Central memory CD8-positive, alpha-beta T cell (primary cell): ENCODE measurements at regions not wholly inside any gene's neighbourhood (a gene's known extent, or its start where the extent isn't known, plus 50 kb on each side); places are given as distances from the start of the nearest gene placed in this dataset.
"Not testable (repeated sequence)": the region's sequence is repeated elsewhere in the genome, so short reads cannot be mapped to it uniquely, and the experiment has no call there.

Source experiments
- ATAC-seq: fragments of 150-1000 bp; cut with Tn5 transposase; replicated peaks from 2 replicates; pipeline ENCODE4 v1.10.0; 2022; ENCODE audit warnings: mild to moderate bottlenecking, moderate FRiP score, moderate number of reproducible peaks; ENCODE audit not compliant: poor library complexity, severe bottlenecking; ENCODE audit errors: extremely low read depth
- DNase-seq, 2 donors: peaks; one replicate each; pipeline ENCODE4 v3.0.0; 2021; ENCODE audit warnings: low spot score in 2 of 2
- H3K27ac Mint-ChIP-seq: one replicate; pipeline ENCODE4 v1.8.0; 2022; ENCODE audit warnings: low read depth, mild to moderate bottlenecking, moderate library complexity, mixed read lengths
- H3K27me3 Mint-ChIP-seq: one replicate; pipeline ENCODE4 v1.8.0; 2022; ENCODE audit warnings: mixed read lengths
- H3K36me3 Mint-ChIP-seq: one replicate; pipeline ENCODE4 v1.8.0; 2022; ENCODE audit warnings: mild to moderate bottlenecking, moderate library complexity, mixed read lengths; ENCODE audit not compliant: insufficient read depth
- H3K4me1 Mint-ChIP-seq: one replicate; pipeline ENCODE4 v1.8.0; 2022; ENCODE audit warnings: mixed read lengths
- H3K4me3 Mint-ChIP-seq: one replicate; pipeline ENCODE4 v1.8.0; 2022; ENCODE audit warnings: mild to moderate bottlenecking, moderate library complexity, mixed read lengths
- H3K9me3 Mint-ChIP-seq: one replicate; pipeline ENCODE4 v1.8.0; 2022; ENCODE audit warnings: mixed read lengths

DNA sequence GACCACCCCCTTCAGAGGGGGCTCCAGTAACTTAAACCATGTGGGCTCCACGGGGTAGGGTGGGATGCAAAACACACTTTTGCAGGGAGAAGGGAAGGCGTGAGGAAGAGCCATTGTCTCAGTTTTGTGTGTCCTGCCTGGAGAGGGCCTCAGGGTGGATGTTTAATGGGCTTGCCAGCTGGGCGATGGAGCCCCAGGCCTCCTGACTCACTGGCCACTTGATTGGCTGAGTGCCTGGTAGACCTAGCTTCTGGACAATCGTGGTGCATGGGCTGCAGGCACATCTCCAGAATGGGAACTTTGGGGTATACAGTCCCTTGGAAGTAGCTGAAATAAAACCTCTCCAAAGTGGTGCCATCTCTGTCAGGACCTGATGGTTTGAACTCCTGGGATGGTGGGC, 118.3 kb upstream of the MRPS22 start:
- H3K27me3 Mint-ChIP-seq: peaks cover 42% of the 10 kb centered on the region
- no peak overlapping the region for H3K27ac Mint-ChIP-seq
- no peaks in the 10 kb centered on the region for H3K9me3 Mint-ChIP-seq
- ATAC-seq: no peak
- no peak for DNase-seq
- no peaks in the 10 kb centered on the region for H3K36me3 Mint-ChIP-seq
- no peaks in the 10 kb centered on the region for H3K4me1 Mint-ChIP-seq
- no peak overlapping the region for H3K4me3 Mint-ChIP-seq

- no peaks in the 10 kb centered on the region for H3K4me1 Mint-ChIP-seq
- DNase-seq: no peak
- no peak overlapping the region for H3K4me3 Mint-ChIP-seq
- no peaks in the 10 kb centered on the region for H3K9me3 Mint-ChIP-seq
- peaks cover 31% of the 10 kb centered on the region for H3K27me3 Mint-ChIP-seq
- no peak for ATAC-seq
- no peaks in the 10 kb centered on the region for H3K36me3 Mint-ChIP-seq
- no peak overlapping the region for H3K27ac Mint-ChIP-seq
Measured at GRCh38 chr3:139226731-139227130, 117.1 kb upstream of the MRPS22 start.

DNA sequence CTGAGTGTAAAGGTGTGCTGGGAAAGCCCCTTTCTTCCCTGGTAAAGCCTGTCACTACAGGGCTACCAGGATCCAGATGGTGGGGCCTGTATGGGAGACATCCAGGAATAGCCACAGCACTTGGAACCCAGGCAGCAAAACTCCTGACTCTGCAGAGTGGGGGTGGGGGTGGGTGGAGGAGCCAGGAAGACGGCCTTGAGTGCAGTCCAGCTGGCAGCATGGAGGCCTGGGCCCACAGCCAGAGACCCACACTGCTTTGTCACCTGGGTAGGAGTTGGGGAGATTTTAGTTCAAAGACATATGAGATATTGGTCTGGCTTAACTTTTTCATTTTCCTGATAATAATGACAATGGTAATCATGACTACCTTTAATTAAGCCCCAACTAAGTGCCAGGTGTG, 116.7 kb upstream of the MRPS22 start:
- Mint-ChIP-seq H3K4me3 (no peak overlapping the region), H3K27ac (no peak overlapping the region), H3K4me1 (no peaks in the 10 kb centered on the region), H3K27me3 (peaks cover 29% of the 10 kb centered on the region), H3K36me3 (no peaks in the 10 kb centered on the region), H3K9me3 (no peaks in the 10 kb centered on the region)
- DNase-seq (no peak), ATAC-seq (no peak)

DNA sequence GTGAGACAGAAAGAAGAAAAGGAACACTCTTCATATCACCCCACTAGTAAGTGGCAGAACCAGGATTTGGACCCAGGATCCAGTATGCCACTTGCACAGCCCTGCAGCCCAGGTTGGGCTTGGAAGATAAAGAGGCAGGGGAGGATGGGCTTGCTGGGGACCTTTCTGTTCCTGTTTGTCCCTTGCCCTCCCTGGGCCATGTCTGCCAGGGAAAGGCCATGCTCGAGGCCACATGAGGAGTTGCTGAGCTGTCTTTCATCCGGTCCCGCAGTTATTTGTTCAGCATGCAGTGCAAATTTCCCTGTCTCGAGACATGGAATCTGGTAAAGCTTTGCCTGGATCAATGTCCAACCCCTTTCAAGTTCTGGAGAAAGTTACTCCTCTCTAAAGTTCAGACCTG, 116.0 kb upstream of the MRPS22 start:
- H3K36me3 Mint-ChIP-seq: no peaks in the 10 kb centered on the region
- H3K4me3 Mint-ChIP-seq: no peak overlapping the region
- no peaks in the 10 kb centered on the region for H3K9me3 Mint-ChIP-seq
- no peak for ATAC-seq
- no peaks in the 10 kb centered on the region for H3K4me1 Mint-ChIP-seq
- no peak overlapping the region for H3K27ac Mint-ChIP-seq
- DNase-seq: no peak
- peaks cover 22% of the 10 kb centered on the region for H3K27me3 Mint-ChIP-seq

DNA sequence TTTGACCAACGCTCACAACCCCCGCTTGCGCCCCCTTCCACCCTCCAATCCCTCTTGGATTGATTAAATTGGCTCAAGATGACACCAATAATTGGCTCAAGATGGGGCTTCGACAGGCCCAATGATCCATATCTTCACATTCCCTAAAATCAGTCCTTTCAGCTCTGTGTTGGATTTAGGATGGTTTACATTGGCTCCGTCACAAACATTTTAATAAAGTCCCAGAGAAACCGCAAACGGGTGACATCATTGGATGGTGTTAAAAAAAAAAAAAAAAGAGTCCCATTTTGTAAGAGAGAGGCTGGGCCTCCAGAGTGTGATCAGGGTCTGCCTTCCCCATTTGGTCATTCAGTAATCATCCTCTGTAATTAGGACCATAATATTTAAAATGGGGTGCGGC, 113.4 kb upstream of the MRPS22 start:
- DNase-seq: no peak
- Mint-ChIP-seq H3K9me3 (no peaks in the 10 kb centered on the region), H3K27ac (no peak overlapping the region), H3K4me1 (no peaks in the 10 kb centered on the region), H3K4me3 (no peak overlapping the region), H3K27me3 (peaks cover 8% of the 10 kb centered on the region), H3K36me3 (no peaks in the 10 kb centered on the region)
- no peak for ATAC-seq

GRCh38 chr3:139231555-139232281, 112.1 kb upstream of the MRPS22 start:
- ATAC-seq: no peak
- H3K4me3 Mint-ChIP-seq: no peak overlapping the region

GRCh38 chr3:139232341-139232740, 111.5 kb upstream of the MRPS22 start:
- DNase-seq, H3K4me3 Mint-ChIP-seq, H3K27ac Mint-ChIP-seq, H3K9me3 Mint-ChIP-seq, ATAC-seq, H3K36me3 Mint-ChIP-seq, H3K4me1 Mint-ChIP-seq: not testable (repeated sequence)
- peaks cover 15% of the 10 kb centered on the region for H3K27me3 Mint-ChIP-seq

More at GRCh38 chr3:139231555-139232281, 112.1 kb upstream of the MRPS22 start:
- Mint-ChIP-seq H3K27ac (no peak overlapping the region), H3K4me1 (no peaks in the 10 kb centered on the region), H3K9me3 (no peaks in the 10 kb centered on the region), H3K36me3 (no peaks in the 10 kb centered on the region), H3K27me3 (peaks cover 10% of the 10 kb centered on the region)
- no peak for DNase-seq

DNA sequence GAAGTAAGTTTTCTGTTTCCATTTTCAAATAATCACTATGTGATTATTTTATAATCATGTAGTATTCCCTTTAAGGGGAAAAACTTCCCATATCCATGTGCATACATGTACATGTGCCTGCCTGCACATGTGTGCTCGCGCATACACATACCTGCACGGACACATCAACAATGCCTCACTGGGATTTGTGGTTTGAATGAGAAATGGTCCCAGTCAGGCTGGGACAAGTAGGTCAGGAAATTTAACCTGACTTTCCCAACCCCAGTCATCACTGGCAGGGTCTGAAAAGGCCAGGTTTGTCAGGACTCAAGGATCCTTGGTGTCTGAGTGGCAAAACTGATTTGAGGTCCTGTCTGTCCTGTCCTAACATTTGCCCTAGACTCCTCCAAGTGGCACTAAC, 109.3 kb upstream of the MRPS22 start:
- H3K9me3 Mint-ChIP-seq: no peaks in the 10 kb centered on the region
- no peaks in the 10 kb centered on the region for H3K36me3 Mint-ChIP-seq
- no peak for ATAC-seq
- no peak for DNase-seq
- no peak overlapping the region for H3K27ac Mint-ChIP-seq
- no peak overlapping the region for H3K4me3 Mint-ChIP-seq
- no peaks in the 10 kb centered on the region for H3K4me1 Mint-ChIP-seq
- H3K27me3 Mint-ChIP-seq: peaks cover 36% of the 10 kb centered on the region

DNA sequence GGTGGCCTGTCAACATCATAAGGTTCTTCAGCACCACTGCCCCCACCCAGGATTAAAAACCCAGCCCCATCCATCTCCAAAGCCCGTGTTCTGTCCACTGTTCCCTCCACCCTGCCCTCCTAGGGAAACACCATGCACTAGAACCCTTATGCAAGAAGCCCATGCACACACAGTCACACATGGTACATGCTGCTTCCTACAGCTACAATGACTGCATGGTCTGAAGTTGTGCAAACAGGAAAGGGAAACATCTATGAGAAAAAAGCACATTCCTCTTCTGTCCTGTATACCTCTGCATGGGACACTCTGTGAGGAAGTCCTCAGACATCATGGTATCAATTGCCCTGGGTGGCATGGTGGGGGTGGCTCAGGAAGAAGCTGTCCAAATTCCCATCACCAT, 108.6 kb upstream of the MRPS22 start:
- no peaks in the 10 kb centered on the region for H3K4me1 Mint-ChIP-seq
- no peak overlapping the region for H3K27ac Mint-ChIP-seq
- no peak for DNase-seq
- no peaks in the 10 kb centered on the region for H3K36me3 Mint-ChIP-seq
- no peak for ATAC-seq
- peaks cover 41% of the 10 kb centered on the region for H3K27me3 Mint-ChIP-seq
- H3K4me3 Mint-ChIP-seq: no peak overlapping the region
- H3K9me3 Mint-ChIP-seq: no peaks in the 10 kb centered on the region

DNA sequence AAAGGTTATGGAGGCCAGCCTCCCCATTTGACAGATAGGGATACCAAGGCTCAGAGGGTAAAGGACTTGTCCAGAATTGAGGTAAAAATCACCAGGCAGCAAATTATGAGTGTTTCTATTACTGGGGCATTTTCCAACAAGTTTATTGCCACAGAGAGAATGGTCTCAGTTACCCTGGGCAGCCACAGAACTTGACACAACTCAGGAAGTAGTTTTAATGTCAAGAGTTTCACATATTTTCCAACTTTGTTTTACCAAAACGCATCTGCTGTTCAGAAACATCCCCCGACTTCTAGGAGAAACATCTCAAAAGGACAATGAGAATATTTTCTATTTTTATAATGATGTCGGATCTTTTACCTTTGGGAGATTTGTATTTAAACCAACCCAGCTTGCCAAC, 107.5 kb upstream of the MRPS22 start:
- DNase-seq (no peak), ATAC-seq (no peak)
- Mint-ChIP-seq H3K27ac (no peak overlapping the region), H3K27me3 (peaks cover 47% of the 10 kb centered on the region), H3K36me3 (no peaks in the 10 kb centered on the region), H3K9me3 (no peaks in the 10 kb centered on the region), H3K4me3 (no peak overlapping the region), H3K4me1 (no peaks in the 10 kb centered on the region)

- Mint-ChIP-seq H3K9me3 (no peaks in the 10 kb centered on the region), H3K27me3 (peaks cover 56% of the 10 kb centered on the region), H3K36me3 (no peaks in the 10 kb centered on the region), H3K27ac (no peak overlapping the region), H3K4me3 (no peak overlapping the region), H3K4me1 (no peaks in the 10 kb centered on the region)
- DNase-seq: no peak
- no peak for ATAC-seq
Measured at GRCh38 chr3:139238281-139239030, 105.4 kb upstream of the MRPS22 start.

DNA sequence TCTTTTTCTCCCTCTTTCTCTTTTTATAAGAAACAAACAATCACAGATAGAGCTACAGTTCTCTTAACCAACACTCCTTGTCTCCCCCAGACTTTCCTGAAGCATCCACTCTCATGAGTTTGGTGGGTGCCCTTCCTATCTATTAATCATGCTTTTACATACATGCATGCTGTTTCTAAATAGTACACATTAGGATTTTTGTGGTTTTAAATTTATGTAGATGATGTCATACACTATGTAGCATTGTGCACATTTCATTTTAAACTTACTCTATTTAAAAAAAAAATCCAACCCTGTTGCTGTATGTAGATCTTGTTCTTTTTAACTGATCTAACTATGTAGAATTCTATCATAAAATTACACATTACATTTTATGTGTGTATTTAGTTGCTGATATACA, 104.3 kb upstream of the MRPS22 start:
- H3K36me3 Mint-ChIP-seq: no peaks in the 10 kb centered on the region
- ATAC-seq: no peak
- no peak overlapping the region for H3K4me3 Mint-ChIP-seq
- no peaks in the 10 kb centered on the region for H3K9me3 Mint-ChIP-seq
- H3K4me1 Mint-ChIP-seq: no peaks in the 10 kb centered on the region
- no peak overlapping the region for H3K27ac Mint-ChIP-seq
- H3K27me3 Mint-ChIP-seq: peaks cover 67% of the 10 kb centered on the region
- no peak for DNase-seq

DNA sequence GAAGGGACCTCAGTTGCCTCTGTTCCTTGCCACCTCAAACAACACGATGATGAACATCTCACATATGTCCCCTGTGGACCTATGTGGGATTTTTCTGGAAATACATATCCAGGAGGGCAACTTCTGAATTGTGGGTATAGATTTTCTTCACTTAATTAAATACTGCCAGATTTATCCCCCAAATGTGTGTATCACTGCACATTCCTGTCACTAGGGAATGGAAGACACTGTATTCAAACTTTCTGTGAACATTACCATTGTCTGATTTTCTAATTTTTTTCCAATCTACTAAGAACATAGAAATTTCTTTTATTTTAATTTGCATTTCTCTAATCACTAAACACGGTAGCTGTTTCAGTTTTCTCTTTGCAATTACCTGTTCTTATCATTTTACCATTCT, 102.0 kb upstream of the MRPS22 start:
- DNase-seq (no peak), ATAC-seq (no peak)
- Mint-ChIP-seq H3K9me3 (no peaks in the 10 kb centered on the region), H3K4me3 (no peak overlapping the region), H3K27me3 (peaks cover 62% of the 10 kb centered on the region), H3K27ac (no peak overlapping the region), H3K36me3 (no peaks in the 10 kb centered on the region), H3K4me1 (no peaks in the 10 kb centered on the region)
